NCI-H2227 treated with DMSO at 0.1 percent for 48 hours (cell line): ENCODE measurements at regions not wholly inside any gene's neighbourhood (a gene's known extent, or its start where the extent isn't known, plus 50 kb on each side); places are given as distances from the start of the nearest gene placed in this dataset.
"Not testable (repeated sequence)": the region's sequence is repeated elsewhere in the genome, so short reads cannot be mapped to it uniquely, and the experiment has no call there.

ENCODE experiments used
- DNase-seq: peaks from one replicate; lab custom pipeline; 2025; lab: John Stamatoyannopoulos, UW

DNA sequence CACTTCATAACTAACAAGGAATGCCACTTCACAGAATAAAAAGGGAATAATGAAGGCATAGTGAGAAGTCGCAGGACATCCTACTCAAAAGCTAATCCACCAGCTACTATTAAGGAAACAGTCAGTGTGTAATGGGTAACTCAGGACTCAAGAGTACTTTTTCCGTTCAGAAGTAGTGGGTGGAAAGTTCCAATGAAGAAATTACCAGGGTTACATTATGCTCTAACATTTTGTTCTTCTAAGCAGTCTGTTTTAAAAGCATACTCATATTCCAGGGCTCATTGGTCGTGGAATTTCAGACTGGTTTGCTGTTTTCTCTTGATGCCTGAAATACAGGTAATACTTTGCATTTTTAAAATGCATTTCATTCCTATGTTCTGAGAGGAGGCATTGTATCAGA is 222.4 kb upstream of the IRS2 start:
- no peak for DNase-seq

- no peak for DNase-seq
These were observed 219.9 kb upstream of the IRS2 start for GRCh38 chr13:110006304-110006703.

DNA sequence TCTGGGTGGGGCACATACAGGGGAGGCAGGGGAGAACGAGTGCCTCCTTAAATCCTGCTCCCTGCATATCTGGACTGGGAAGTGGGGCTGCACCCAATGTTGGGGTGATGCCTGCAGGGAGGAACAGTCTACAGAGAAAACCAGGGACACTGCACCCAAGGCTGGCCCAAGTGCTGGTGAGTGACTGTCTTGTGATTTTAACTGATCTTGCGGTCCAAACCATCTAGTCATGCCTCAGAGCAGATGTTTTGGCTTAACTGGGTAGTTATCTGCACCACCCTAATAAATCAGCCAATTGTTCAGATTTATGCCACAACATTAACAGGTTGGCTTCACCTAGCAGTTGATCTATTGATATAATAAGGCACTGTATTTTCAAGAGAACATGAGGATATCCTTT is 219.2 kb upstream of the IRS2 start:
- no peak for DNase-seq

- DNase-seq = no peak
These were observed 218.4 kb upstream of the IRS2 start for GRCh38 chr13:110004814-110005213.

- DNase-seq = no peak
These were observed 215.4 kb upstream of the IRS2 start for GRCh38 chr13:110001670-110002275.

- no peak for DNase-seq
These were observed 214.4 kb upstream of the IRS2 start for GRCh38 chr13:110000534-110001345.

DNA sequence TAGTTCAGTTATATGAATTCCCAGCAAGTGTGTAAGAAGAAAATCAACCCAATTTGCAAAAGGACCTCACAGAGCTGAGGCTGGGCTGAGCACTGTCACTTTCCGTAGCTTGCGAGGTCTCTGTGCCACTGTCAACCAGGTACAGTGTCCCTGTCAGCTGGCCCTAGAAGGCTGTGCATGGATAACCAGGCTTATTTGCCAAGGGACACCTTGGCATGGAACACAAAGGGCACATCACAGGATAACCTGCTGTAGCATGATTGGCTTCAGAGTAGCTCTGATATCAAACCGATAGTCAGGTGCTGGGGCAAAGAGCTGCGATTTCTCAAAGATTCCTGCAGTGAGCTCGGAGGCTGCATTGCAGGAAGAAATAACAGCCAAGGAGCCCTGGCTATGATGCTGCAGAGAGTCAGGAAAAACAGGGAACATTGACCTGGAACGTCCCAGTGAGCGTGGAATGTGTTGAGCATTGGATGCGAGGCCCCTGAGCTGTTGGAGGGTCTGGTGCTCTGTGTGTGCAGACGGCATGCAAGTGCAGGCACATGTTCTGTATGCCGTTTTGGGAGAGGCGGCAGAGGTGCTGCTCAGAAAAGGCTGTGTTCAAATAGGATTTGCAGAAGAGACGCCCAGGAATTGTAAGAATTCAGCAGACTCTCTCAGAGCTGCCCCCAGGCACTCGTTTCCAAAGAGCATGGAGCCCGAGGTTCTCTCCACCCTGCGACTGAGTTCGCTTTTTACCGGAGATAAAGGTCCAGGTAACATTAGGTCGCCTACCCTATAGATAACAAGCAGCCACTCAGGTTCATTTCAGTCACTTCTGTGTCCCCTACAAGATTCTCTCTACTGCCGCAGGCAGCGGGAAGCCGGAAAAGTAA is 213.5 kb upstream of the IRS2 start:
- DNase-seq = no peak

DNA sequence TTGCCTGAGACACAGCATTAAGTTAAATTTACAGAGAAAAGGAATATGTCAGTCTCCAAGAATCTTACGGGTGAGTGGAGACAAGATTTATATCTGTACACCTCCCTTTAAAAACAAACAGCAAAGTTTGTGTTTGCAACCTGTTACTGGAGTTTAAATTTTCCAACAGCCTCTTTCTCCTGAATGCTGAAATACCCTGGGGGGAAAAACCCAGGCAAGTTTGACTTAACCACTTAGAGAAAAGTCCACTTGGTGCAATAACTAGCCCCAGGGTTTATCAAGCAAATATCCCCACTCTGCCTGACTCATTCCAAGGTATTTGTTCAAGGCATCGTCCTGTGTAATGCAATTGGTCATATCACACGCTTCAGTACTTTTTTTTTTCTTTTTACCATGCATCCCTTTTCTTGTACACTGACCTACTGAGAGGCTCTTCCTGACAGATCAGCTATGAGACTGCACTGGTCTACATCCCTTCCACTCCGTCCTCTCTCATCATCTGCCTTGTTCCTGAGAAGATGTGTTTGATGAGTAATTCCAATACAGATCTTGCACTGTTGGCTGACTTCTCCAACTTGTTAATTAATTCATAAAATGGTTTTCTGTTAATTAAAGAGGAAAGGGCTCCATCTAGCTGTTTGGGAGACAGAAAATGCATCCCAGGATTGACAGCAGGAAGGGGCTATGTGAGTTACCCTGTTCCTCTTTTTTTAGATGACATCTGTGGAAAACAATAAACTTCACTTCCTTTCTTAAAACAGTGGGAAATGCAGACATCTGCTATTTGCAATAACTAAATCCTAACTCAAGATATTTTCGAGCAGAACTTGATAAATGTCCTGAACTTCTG is 212.5 kb upstream of the IRS2 start:
- DNase-seq = no peak

GRCh38 chr13:109998037-109998436 is 211.7 kb upstream of the IRS2 start:
- DNase-seq = no peak

DNA sequence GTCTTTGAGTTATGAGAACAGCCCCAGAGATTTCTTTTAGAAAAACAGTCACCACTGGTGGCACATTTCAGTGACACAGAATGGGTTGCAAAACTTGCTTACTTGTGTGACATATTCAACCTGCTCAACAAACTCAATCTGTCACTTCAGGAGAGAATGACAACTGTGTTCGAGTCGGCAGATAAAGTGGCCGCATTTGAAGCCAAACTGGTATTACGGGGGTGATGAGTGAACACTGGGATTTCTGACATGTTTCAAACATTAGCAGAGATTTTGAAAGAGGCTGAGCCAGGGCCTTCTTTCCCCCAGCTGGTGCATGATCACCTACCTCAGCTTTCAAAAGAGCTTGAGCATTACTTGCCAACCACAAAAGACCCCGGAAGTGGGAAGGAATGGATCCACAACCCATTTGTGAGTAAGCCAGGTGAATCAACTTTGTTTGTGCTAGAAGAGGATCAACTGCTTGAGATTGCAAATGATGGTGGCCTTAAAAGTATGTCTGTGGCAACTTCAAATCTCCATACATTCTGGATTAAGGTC is 210.7 kb upstream of the IRS2 start:
- DNase-seq = not testable (repeated sequence)

DNA sequence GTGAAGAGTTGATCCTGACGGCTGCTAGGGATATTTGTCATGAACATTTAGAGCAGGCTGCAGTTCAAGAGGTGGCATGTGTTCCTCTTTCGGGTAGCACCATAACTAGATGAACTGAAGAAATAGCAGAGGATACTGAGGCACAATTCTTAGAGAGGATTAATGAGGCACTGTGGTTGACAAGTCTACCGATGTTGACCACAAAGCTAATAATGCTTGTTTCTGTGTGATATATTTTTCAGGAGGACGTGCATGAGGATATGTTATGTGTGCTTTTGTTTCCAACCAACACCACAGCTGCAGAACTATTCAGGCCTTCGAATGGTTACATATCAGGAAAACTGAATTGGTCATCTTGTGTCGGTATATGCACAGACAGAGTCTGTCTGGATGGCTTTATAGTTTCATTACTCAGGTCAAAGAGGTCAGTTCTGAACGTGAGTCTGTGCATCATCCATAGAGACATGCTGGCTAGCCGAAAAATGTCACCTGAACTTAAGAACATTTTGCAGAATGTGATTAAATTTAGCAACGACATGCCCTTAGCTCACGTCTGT is 210.1 kb upstream of the IRS2 start:
- no peak for DNase-seq

DNA sequence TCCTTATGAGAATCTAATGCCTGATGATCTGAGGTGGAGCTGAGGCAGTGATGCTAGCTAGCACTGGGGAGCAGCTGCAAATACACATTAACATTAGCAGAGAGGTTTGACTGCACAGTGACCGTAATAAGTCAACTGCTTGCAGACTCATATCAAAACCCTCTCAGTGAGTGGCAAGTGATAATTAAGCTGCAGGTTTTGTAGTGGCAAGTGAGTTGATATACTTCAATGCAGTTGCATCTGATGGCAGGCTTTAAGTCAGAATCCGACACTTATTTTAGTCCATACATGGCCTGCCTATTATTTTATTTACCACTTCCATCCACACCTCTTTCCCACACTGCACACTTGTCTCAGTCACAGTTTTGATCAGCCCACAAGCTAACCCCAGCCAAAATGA is 209.2 kb upstream of the IRS2 start:
- no peak for DNase-seq

- no peak for DNase-seq
These were observed 203.9 kb upstream of the IRS2 start for GRCh38 chr13:109990296-109990695.

GRCh38 chr13:109989686-109990085 is 203.3 kb upstream of the IRS2 start:
- no peak for DNase-seq

- DNase-seq = no peak
These were observed 202.8 kb upstream of the IRS2 start for GRCh38 chr13:109989155-109989554.

- no peak for DNase-seq
These were observed 200.5 kb upstream of the IRS2 start for GRCh38 chr13:109986851-109987250.

GRCh38 chr13:109985871-109986450 is 199.6 kb upstream of the IRS2 start:
- no peak for DNase-seq

GRCh38 chr13:109983447-109983846 is 197.1 kb upstream of the IRS2 start:
- DNase-seq = no peak

- no peak for DNase-seq
These were observed 194.6 kb upstream of the IRS2 start for GRCh38 chr13:109981000-109981399.

DNA sequence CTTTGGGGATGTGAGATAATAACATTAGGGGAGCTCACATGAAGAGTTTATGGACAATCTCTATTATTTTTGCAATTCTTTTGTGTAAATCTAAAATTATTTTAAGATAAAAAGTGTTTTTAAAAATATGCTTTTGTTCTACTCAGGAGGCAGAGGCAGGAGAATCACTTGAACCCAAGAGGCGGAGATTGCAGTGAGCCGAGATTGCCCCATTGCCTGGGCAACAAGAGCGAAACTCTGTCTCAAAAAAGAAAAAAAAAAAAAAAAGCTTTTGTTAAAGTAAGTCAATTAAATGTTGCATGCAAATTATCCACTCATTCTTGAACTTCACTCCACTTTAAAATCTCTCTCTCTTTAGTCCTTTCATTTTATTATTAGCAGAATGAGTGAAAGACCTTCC is 193.3 kb upstream of the IRS2 start:
- DNase-seq = not testable (repeated sequence)

- no peak for DNase-seq
These were observed 192.8 kb upstream of the IRS2 start for GRCh38 chr13:109979228-109979627.
